ENCODE measurements at regions not wholly inside any gene's neighbourhood (a gene's known extent, or its start where the extent isn't known, plus 50 kb on each side); places are given as distances from the start of the nearest gene placed in this dataset.

GRCh38 chr5:170450061-170450669, 53.7 kb upstream of the KCNIP1 start (continued):
- TF ChIP-seq SIN3A (conservative IDR thresholded peaks at IDR 0.05 in 1 of 2, IDR thresholded peaks at IDR 0.05 in 1 of 2; ENCODE audit: low read depth in 1 of 2, low read length in 2 of 2) (no peak), PHF8 (conservative IDR thresholded peaks at IDR 0.05; ENCODE audit: low read depth, low read length) (no peak), SIX5 (IDR thresholded peaks at IDR 0.05; ENCODE audit: low read depth, low read length) (no peak), MAX (IDR thresholded peaks at IDR 0.05) (no peak), EZH2 (IDR thresholded peaks at IDR 0.05; ENCODE audit: low read depth, low read length, severe bottlenecking) (no peak), KDM5A (IDR thresholded peaks at IDR 0.05; ENCODE audit: low read length) (no peak), EGR1 (IDR thresholded peaks at IDR 0.05; ENCODE audit: borderline replicate concordance, low read depth, low read length) (no peak), RXRA (IDR thresholded peaks at IDR 0.05; ENCODE audit: insufficient read depth, low read depth, low read length) (no peak)

All from H1 (cell line).